IMR-90 (cell line): ENCODE measurements at regions not wholly inside any gene's neighbourhood (a gene's known extent, or its start where the extent isn't known, plus 50 kb on each side); places are given as distances from the start of the nearest gene placed in this dataset.

Source experiments
- ATAC-seq: fragments of 200-7000 bp; cut with Tn5 transposase; 2 replicates; pipeline ENCODE4 v1.9.1; 2020; ENCODE audit warnings: low read depth, mild to moderate bottlenecking, moderate library complexity
- BruUV-seq: library from RNA; stranded (reverse); fragments of 400-500 nt; replicated peaks from 2 replicates; lab custom pipeline; 2021; lab: Mats Ljungman, UMichigan
- CTCF ChIA-PET: fragments of 300-600 bp; formaldehyde crosslinking; extraction: SDS; loops from one replicate; lab custom pipeline; 2021; ENCODE audit warnings: antibody characterized with exemption; lab: Yijun Ruan, JAX
- POLR2A ChIA-PET: fragments of 300-600 bp; sonication (Branson Sonifier 250); formaldehyde crosslinking; loops from one replicate; lab custom pipeline; 2022; ENCODE audit warnings: antibody characterized with exemption; ENCODE audit not compliant: unreplicated experiment; lab: Charles Lee
- DNase-seq: peaks from one replicate; pipeline ENCODE4 v3.0.0; 2013
- H2AFZ ChIP-seq: replicated peaks from 2 replicates; pipeline ENCODE3; 2013; ENCODE audit warnings: low read length, mild to moderate bottlenecking; ENCODE audit not compliant: poor library complexity
- H2AK5ac ChIP-seq: 2 replicates; pipeline ENCODE4 v1.6.1; 2013; ENCODE audit warnings: low read depth, low read length, inconsistent platforms
- H2AK9ac ChIP-seq: replicated peaks from 2 replicates; pipeline ENCODE3; 2013; ENCODE audit warnings: mild to moderate bottlenecking, low read depth, low read length, moderate library complexity; ENCODE audit not compliant: poor library complexity
- H2BK120ac ChIP-seq: 2 replicates; pipeline ENCODE4 v1.6.1; 2013; ENCODE audit warnings: low read depth, low read length, inconsistent platforms
- H2BK15ac ChIP-seq: 3 replicates; pipeline ENCODE4 v1.6.1; 2013; ENCODE audit warnings: low read depth, low read length, inconsistent platforms
- H2BK20ac ChIP-seq: 2 replicates; pipeline ENCODE4 v1.6.1; 2013; ENCODE audit warnings: low read depth, mild to moderate bottlenecking, inconsistent platforms, low read length, moderate library complexity
- H2BK5ac ChIP-seq: 2 replicates; pipeline ENCODE4 v1.6.1; 2013; ENCODE audit warnings: mild to moderate bottlenecking, low read depth, low read length, inconsistent platforms; ENCODE audit not compliant: poor library complexity, severe bottlenecking
- H3K14ac ChIP-seq: replicated peaks from 2 replicates; pipeline ENCODE4 v1.6.1; 2013; ENCODE audit warnings: low read depth, low read length, inconsistent platforms
- H3K18ac ChIP-seq: 2 replicates; pipeline ENCODE4 v1.6.1; 2013; ENCODE audit warnings: low read depth, low read length, control low read depth
- H3K23ac ChIP-seq: 2 replicates; pipeline ENCODE4 v1.6.1; 2013; ENCODE audit warnings: low read depth, low read length, inconsistent platforms
- H3K27ac ChIP-seq: 2 replicates; pipeline ENCODE4 v1.5.1; 2013; ENCODE audit warnings: mild to moderate bottlenecking, control low read depth, low read length; ENCODE audit not compliant: insufficient read depth
- H3K27me3 ChIP-seq: 2 replicates; pipeline ENCODE4 v1.6.1; 2013; ENCODE audit warnings: low read length; ENCODE audit not compliant: control insufficient read depth, insufficient read depth
- H3K36me3 ChIP-seq: 2 replicates; pipeline ENCODE4 v1.6.1; 2013; ENCODE audit warnings: low read length, mixed read lengths; ENCODE audit not compliant: control insufficient read depth, insufficient read depth
- H3K4ac ChIP-seq: 2 replicates; pipeline ENCODE4 v1.6.1; 2013; ENCODE audit warnings: low read depth, low read length, inconsistent platforms
- H3K4me1 ChIP-seq: 2 replicates; pipeline ENCODE4 v1.6.1; 2013; ENCODE audit warnings: low read length, mixed read lengths; ENCODE audit not compliant: control insufficient read depth, insufficient read depth
- H3K4me2 ChIP-seq: 2 replicates; pipeline ENCODE4 v1.6.1; 2013; ENCODE audit warnings: low read depth, mild to moderate bottlenecking, control low read depth, low read length, moderate library complexity
- H3K4me3 ChIP-seq: 2 replicates; pipeline ENCODE4 v1.5.1; 2013; ENCODE audit warnings: low read depth, mild to moderate bottlenecking, control low read depth, low read length, moderate library complexity; ENCODE audit not compliant: insufficient read depth
- H3K56ac ChIP-seq: 2 replicates; pipeline ENCODE4 v1.6.1; 2013; ENCODE audit warnings: low read length, inconsistent platforms; ENCODE audit not compliant: insufficient read depth; ENCODE audit errors: extremely low read depth
- H3K79me1 ChIP-seq, 2 experiments: 2 replicates each; pipeline ENCODE4 v1.6.1; 2013; ENCODE audit warnings: low read length in 2 of 2, inconsistent platforms in 1 of 2, low read depth in 1 of 2
- H3K9ac ChIP-seq: 2 replicates; pipeline ENCODE4 v1.6.1; 2013; ENCODE audit warnings: low read depth, low read length, control low read depth
- H3K9me1 ChIP-seq: 2 replicates; pipeline ENCODE4 v1.6.1; 2013; ENCODE audit warnings: low read length, inconsistent platforms; ENCODE audit not compliant: insufficient read depth
- H3K9me3 ChIP-seq: 2 replicates; pipeline ENCODE4 v1.6.1; 2013; ENCODE audit warnings: low read length; ENCODE audit not compliant: control insufficient read depth, insufficient read depth
- H4K20me1 ChIP-seq: 2 replicates; pipeline ENCODE4 v1.6.1; 2013; ENCODE audit warnings: low read length, inconsistent platforms; ENCODE audit not compliant: insufficient read depth
- H4K5ac ChIP-seq: 2 replicates; pipeline ENCODE4 v1.6.1; 2013; ENCODE audit warnings: mild to moderate bottlenecking, low read depth, low read length, control low read depth
- H4K8ac ChIP-seq, 2 experiments: 2 replicates each; pipeline ENCODE4 v1.6.1; 2013; ENCODE audit warnings: low read depth in 2 of 2, low read length in 2 of 2, control low read depth in 1 of 2, inconsistent platforms in 1 of 2
- H4K91ac ChIP-seq: 2 replicates; pipeline ENCODE4 v1.6.1; 2013; ENCODE audit warnings: low read depth, low read length, inconsistent platforms; ENCODE audit not compliant: insufficient read depth
- CEBPB ChIP-seq: IDR thresholded peaks from 2 replicates; pipeline ENCODE4 v1.6.1; 2012; ENCODE audit warnings: low read depth, low read length, improper control_type of control experiment
- MXI1 ChIP-seq: IDR thresholded peaks from 2 replicates; pipeline ENCODE4 v1.6.1; 2012; ENCODE audit warnings: low read depth, mild to moderate bottlenecking, low read length, moderate library complexity, borderline replicate concordance
- POLR2A ChIP-seq: IDR thresholded peaks from 2 replicates; pipeline ENCODE4 v1.6.1; 2012; ENCODE audit warnings: mild to moderate bottlenecking, low read depth, low read length
- RAD21 ChIP-seq: IDR thresholded peaks from 2 replicates; pipeline ENCODE4 v1.6.1; 2012; ENCODE audit warnings: low read length, improper control_type of control experiment
- SMC3 ChIP-seq: fragments of 150-350 bp; IDR thresholded peaks from 2 replicates; pipeline ENCODE4 v1.6.1; 2016; ENCODE audit warnings: low read depth, mild to moderate bottlenecking, antibody characterized with exemption, low read length, moderate library complexity
- WGBS, 2 experiments: methylation state at CpG; one replicate each; pipeline versions ENCODE4 v1.1.5 to v1.1.7; 2013; ENCODE audit warnings: missing lambda C conversion rate in 2 of 2; ENCODE audit not compliant: insufficient read length in 1 of 2; ENCODE audit errors: extremely low coverage in 2 of 2; 5-methylcytosine and 5-hydroxymethylcytosine counted together
- dilution Hi-C: fragments of 300-500 bp; cut with HindIII; formaldehyde crosslinking; loops from one replicate; pipeline ENCODE4 v1.14.3; 2018; ENCODE audit warnings: low sequenced_read_pairs; ENCODE audit not compliant: unreplicated experiment
- in situ Hi-C: fragments of 300-500 bp; cut with MboI; formaldehyde crosslinking; loops from 3 replicates; pipeline ENCODE4 v1.14.3; 2019; ENCODE audit warnings: low sequenced_read_pairs, inconsistent platforms, mixed read lengths
- intact Hi-C: fragments of 100-400 bp; cut with micrococcal nuclease; formaldehyde crosslinking; loops from 2 replicates; pipeline ENCODE4 v1.10.0; 2022
- TF ChIP-seq, protein P1 (sequence below): fragments of 150-350 bp; IDR thresholded peaks from 2 replicates; pipeline ENCODE4 v1.6.1; 2017; ENCODE audit warnings: mild to moderate bottlenecking, antibody characterized with exemption, low read length, low read depth
- TF ChIP-seq, protein P2 (sequence below): fragments of 150-350 bp; IDR thresholded peaks from 2 replicates; pipeline ENCODE4 v1.6.1; 2016; ENCODE audit warnings: low read depth, mild to moderate bottlenecking, low read length, moderate library complexity, borderline replicate concordance

GRCh38 chr1:234748066-234748465, 138.1 kb upstream of the IRF2BP2 start:
- in situ Hi-C loops = no loop called here

More at GRCh38 chr1:234748066-234748465, 138.1 kb upstream of the IRF2BP2 start:
- ChIA-PET CTCF (no interaction called here), POLR2A (no interaction called here)
- no TSS peak for BruUV-seq
- H2BK5ac ChIP-seq = no peak overlapping the region
- no peak overlapping the region for H3K27ac ChIP-seq
- intact Hi-C loops (no loop called here), dilution Hi-C loops (loop anchor here (25.0 kb wide), 1 partner anchor 89 kb away; no protein-coding TSS in a partner anchor)
- TF ChIP-seq CEBPB (no peak), MXI1 (no peak), SMC3 (no peak), POLR2A (no peak), RAD21 (no peak)
- TF ChIP-seq, protein P1, sequence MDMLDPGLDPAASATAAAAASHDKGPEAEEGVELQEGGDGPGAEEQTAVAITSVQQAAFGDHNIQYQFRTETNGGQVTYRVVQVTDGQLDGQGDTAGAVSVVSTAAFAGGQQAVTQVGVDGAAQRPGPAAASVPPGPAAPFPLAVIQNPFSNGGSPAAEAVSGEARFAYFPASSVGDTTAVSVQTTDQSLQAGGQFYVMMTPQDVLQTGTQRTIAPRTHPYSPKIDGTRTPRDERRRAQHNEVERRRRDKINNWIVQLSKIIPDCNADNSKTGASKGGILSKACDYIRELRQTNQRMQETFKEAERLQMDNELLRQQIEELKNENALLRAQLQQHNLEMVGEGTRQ = no peak
- TF ChIP-seq, protein P2, sequence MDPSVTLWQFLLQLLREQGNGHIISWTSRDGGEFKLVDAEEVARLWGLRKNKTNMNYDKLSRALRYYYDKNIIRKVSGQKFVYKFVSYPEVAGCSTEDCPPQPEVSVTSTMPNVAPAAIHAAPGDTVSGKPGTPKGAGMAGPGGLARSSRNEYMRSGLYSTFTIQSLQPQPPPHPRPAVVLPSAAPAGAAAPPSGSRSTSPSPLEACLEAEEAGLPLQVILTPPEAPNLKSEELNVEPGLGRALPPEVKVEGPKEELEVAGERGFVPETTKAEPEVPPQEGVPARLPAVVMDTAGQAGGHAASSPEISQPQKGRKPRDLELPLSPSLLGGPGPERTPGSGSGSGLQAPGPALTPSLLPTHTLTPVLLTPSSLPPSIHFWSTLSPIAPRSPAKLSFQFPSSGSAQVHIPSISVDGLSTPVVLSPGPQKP = no peak
- H3K18ac ChIP-seq = no peak overlapping the region
- no peak overlapping the region for H3K56ac ChIP-seq
- no peak overlapping the region for H3K14ac ChIP-seq
- no peak overlapping the region for H2AK5ac ChIP-seq
- 90% methylated on average over 2 of the region's 7 CpGs; no CpG with 5 or more reads in 1 of the 2 experiments for WGBS, 2 experiments
- H2BK20ac ChIP-seq = no peak overlapping the region
- ATAC-seq (no peak), DNase-seq (no peak)
- no peak overlapping the region for H3K4me2 ChIP-seq
- no peak overlapping the region for H4K5ac ChIP-seq
- no peak overlapping the region for H4K8ac ChIP-seq
- 0 out of 3 replicates have a peak overlapping the region, but pooled peaks have one; percentile 7 for H2BK15ac ChIP-seq
- no peaks in the 10 kb centered on the region for H3K36me3 ChIP-seq
- H2AK9ac ChIP-seq = no peak overlapping the region
- no peak overlapping the region for H2AFZ ChIP-seq
- no peak overlapping the region for H3K4me3 ChIP-seq
- no peak overlapping the region for H4K91ac ChIP-seq
- H3K4ac ChIP-seq = no peak overlapping the region
- H3K9ac ChIP-seq = no peak overlapping the region
- no peaks in the 10 kb centered on the region for H3K9me3 ChIP-seq
- peaks cover 2% of the 10 kb centered on the region for H3K9me1 ChIP-seq
- no peak overlapping the region for H3K23ac ChIP-seq
- no peak overlapping the region for H2BK120ac ChIP-seq
- H4K20me1 ChIP-seq = no peaks in the 10 kb centered on the region
- peaks cover 15% of the 10 kb centered on the region for H3K4me1 ChIP-seq
- no peaks in the 10 kb centered on the region for H3K79me1 ChIP-seq
- no peaks in the 10 kb centered on the region for H3K27me3 ChIP-seq
